ENCODE measurements at regions not wholly inside any gene's neighbourhood (a gene's known extent, or its start where the extent isn't known, plus 50 kb on each side); places are given as distances from the start of the nearest gene placed in this dataset.

DNA sequence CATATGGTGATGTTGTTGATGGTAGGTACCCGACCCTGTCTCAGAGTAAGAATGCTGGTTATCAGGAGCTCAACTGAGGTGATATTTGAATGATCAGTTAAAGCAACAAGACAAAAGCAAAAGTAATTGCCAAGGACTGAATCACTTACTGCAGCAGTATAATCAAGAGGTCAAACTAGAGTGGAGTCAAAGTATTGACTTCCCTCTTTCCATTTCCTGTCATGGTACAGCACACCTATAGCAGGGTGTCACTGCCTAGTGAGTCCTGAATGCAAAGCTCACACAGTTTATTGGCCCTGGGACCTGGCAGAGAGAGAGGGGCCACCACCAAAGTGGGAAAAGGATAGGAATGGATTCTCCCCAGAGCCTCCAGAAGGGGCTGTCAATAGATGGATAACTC is 886.1 kb upstream of the SORCS1 start:
- TF ChIP-seq, protein P1, sequence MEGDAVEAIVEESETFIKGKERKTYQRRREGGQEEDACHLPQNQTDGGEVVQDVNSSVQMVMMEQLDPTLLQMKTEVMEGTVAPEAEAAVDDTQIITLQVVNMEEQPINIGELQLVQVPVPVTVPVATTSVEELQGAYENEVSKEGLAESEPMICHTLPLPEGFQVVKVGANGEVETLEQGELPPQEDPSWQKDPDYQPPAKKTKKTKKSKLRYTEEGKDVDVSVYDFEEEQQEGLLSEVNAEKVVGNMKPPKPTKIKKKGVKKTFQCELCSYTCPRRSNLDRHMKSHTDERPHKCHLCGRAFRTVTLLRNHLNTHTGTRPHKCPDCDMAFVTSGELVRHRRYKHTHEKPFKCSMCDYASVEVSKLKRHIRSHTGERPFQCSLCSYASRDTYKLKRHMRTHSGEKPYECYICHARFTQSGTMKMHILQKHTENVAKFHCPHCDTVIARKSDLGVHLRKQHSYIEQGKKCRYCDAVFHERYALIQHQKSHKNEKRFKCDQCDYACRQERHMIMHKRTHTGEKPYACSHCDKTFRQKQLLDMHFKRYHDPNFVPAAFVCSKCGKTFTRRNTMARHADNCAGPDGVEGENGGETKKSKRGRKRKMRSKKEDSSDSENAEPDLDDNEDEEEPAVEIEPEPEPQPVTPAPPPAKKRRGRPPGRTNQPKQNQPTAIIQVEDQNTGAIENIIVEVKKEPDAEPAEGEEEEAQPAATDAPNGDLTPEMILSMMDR (IDR thresholded peaks at IDR 0.05), result no peak
- TF ChIP-seq POLR2A (IDR thresholded peaks at IDR 0.05), result no peak

Data from heart left ventricle (tissue), 13 donors.